Right lobe of liver (tissue), 6 donors: ENCODE measurements at regions not wholly inside any gene's neighbourhood (a gene's known extent, or its start where the extent isn't known, plus 50 kb on each side); places are given as distances from the start of the nearest gene placed in this dataset.

Experiments
- ATAC-seq, 4 donors: fragments of 200-7000 bp; cut with Tn5 transposase; one replicate each; pipeline ENCODE4 v1.9.1; 2020; ENCODE audit warnings: mild to moderate bottlenecking in 4 of 4, moderate library complexity in 4 of 4
- DNase-seq, 3 donors: peaks; one replicate each; pipeline ENCODE4 v3.0.0-alpha.2; 2020
- H3K27ac ChIP-seq, 3 donors: fragments of 200-600 bp; one replicate each; pipeline ENCODE4 v1.8.0; 2022
- H3K27me3 ChIP-seq, 2 donors: fragments of 200-600 bp; one replicate each; pipeline ENCODE4 v1.8.0; 2022
- H3K36me3 ChIP-seq, 4 donors: fragments of 200-600 bp; sonication (generic) in 1 of 4; one replicate each; pipeline versions ENCODE4 v1.5.1 to v1.8.0; 2017 to 2022; ENCODE audit warnings: control low read depth in 1 of 4
- H3K4me1 ChIP-seq, 4 donors: fragments of 200-600 bp; sonication (generic) in 1 of 4; one replicate each; pipeline versions ENCODE4 v1.5.1 to v1.8.0; 2017 to 2022; ENCODE audit warnings: control low read depth in 1 of 4
- H3K4me3 ChIP-seq, 3 donors: fragments of 200-600 bp; one replicate each; pipeline ENCODE4 v1.8.0; 2022
- H3K9me3 ChIP-seq, 4 donors: fragments of 200-600 bp; sonication (generic) in 1 of 4; one replicate each; pipeline versions ENCODE4 v1.5.1 to v1.8.0; 2017 to 2022; ENCODE audit warnings: control low read depth in 1 of 4
- POLR2A ChIP-seq: fragments of 450-650 bp; IDR thresholded peaks from one replicate; pipeline ENCODE4 v1.6.1; 2017; ENCODE audit warnings: antibody characterized with exemption, mild to moderate bottlenecking
- whole genome bisulfite sequencing: methylation state at CpG from one replicate; pipeline ENCODE4 v1.1.6; 2018; ENCODE audit warnings: low coverage, low lambda C conversion rate; ENCODE audit not compliant: insufficient coverage; ENCODE audit errors: missing lambda C conversion rate; 5-methylcytosine and 5-hydroxymethylcytosine counted together
- intact Hi-C, 2 donors: fragments of 100-400 bp; cut with DNase I; formaldehyde crosslinking; loops; one replicate each; pipeline versions ENCODE4 v1.11.2 to v1.14.1; 2022
- TF ChIP-seq, protein P1 (sequence below), 4 donors: fragments of 200-600 bp in 3 of 4; fragments of 450-650 bp in 1 of 4; IDR thresholded peaks; one replicate each; pipeline versions ENCODE4 v1.5.1 to v1.8.0; 2016 to 2022; ENCODE audit warnings: antibody characterized with exemption in 4 of 4, mild to moderate bottlenecking in 2 of 4
- donor health status: DM: no; HTN: yes; CAD: no.
- donor health status: DM: no; HTN: no; CAD: no.
- donor health status: DM: no; HTN: no; CAD: no.
- donor health status: DM: no; HTN: yes; CAD: no.
- donor health status: DM: no; HTN: yes; CAD: no.

DNA sequence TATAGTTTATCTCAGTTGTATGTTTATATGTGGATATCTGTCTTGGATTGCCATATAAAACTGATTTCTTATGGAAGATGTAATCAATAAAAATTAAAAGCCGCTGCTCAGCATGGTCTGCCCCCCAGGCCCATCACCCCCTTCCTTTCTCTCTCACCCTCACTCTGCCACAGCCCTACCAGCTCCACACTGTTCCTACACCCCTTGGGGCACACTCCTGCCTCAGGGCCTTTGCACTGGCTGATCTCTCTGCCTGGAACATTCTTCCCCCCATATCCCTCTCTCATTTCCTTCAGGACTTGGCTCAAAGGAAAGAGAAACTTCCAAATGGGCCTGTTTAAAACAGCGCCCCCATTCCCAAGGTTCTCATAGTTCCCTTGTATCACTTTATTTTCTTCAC is 63.1 kb downstream of the LRRC32 start:
- TF ChIP-seq, protein P1, sequence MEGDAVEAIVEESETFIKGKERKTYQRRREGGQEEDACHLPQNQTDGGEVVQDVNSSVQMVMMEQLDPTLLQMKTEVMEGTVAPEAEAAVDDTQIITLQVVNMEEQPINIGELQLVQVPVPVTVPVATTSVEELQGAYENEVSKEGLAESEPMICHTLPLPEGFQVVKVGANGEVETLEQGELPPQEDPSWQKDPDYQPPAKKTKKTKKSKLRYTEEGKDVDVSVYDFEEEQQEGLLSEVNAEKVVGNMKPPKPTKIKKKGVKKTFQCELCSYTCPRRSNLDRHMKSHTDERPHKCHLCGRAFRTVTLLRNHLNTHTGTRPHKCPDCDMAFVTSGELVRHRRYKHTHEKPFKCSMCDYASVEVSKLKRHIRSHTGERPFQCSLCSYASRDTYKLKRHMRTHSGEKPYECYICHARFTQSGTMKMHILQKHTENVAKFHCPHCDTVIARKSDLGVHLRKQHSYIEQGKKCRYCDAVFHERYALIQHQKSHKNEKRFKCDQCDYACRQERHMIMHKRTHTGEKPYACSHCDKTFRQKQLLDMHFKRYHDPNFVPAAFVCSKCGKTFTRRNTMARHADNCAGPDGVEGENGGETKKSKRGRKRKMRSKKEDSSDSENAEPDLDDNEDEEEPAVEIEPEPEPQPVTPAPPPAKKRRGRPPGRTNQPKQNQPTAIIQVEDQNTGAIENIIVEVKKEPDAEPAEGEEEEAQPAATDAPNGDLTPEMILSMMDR (IDR thresholded peaks at IDR 0.05) = no peak
- no peak for TF ChIP-seq POLR2A
- WGBS = 74% methylated on average over 2 of the region's 2 CpGs
- intact Hi-C loops = no loop called here
- DNase-seq (no peak), ATAC-seq (no peak)
- Histone ChIP-seq H3K27ac (no peak overlapping the region), H3K4me3 (no peak overlapping the region), H3K36me3 (no peaks in the 10 kb centered on the region), H3K9me3 (no peaks in the 10 kb centered on the region), H3K4me1 (peaks cover 0 to 4% (median 0%) of the 10 kb centered on the region in 4 donors), H3K27me3 (no peaks in the 10 kb centered on the region)

DNA sequence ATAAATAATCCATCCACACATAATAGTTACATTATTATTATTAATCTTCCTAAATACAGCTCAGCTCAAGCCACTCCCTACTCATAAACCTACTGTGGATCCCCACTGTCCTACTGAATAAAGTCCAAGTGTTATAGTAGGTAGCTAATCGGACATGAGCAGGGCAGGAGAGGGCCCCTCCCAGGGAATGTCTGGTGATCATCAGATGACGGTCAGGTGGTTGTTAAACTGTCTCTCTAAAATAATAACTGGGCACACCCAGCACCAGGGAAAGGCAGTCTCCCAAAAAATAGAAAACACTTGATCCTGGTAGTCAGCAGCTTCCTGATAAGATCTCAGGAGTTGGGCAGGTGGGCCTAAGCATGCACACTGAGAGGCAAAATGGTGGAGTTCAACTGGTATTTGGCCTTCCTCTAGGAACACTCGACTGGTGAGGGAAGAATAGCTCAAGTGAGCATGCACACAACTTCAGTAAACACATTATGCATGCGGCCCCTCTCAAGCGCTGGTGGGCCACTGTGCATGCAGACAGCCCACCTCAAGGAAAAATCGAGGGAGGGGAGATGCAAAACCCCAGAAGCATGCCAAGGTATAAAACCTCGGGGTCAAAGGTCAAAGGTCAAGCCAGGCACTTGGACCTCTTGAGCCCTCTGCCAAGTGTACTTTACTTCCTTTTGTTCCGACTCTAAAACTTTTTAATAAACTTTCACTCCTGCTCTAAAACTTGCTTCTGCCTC is 65.0 kb downstream of the LRRC32 start:
- Histone ChIP-seq H3K27ac (no peak overlapping the region), H3K4me1 (peaks cover 0 to 4% (median 0%) of the 10 kb centered on the region in 4 donors), H3K36me3 (no peaks in the 10 kb centered on the region), H3K4me3 (no peak overlapping the region), H3K9me3 (no peaks in the 10 kb centered on the region), H3K27me3 (no peaks in the 10 kb centered on the region)
- 62% methylated on average over 6 of the region's 8 CpGs for WGBS
- DNase-seq (no peak), ATAC-seq (no peak)
- TF ChIP-seq POLR2A = no peak
- TF ChIP-seq, protein P1 (IDR thresholded peaks at IDR 0.05) = no peak
- intact Hi-C loops = no loop called here

DNA sequence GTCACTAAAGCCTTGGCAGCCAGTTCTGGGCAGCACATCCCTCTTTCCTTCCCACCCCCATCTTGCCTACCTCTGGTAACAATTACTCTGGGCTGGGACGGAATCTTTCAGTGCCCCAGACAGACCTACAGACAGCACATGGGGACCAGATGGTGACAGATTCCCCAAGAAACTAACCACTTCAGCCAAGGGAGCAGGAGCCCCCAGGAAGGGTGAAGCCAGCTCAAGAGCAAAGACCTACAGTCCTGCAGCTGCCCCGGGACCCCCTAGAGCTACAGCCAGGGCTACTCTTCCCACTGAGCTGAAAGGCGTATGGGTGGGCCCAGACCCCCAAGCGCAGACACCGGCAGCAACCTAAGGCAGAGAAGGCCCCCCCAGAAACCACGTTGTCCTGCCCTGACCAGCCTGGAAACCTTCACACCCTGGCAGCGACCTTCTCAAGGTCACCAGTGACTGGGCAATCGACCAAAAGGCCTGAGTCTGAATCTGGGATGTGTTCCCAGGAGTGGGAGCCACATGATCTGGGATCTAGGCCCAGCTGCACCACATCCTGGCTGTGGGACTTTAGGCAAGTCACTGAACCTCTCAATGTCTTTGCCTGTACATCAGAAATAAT is 65.8 kb downstream of the LRRC32 start:
- Histone ChIP-seq H3K4me3 (no peak overlapping the region), H3K9me3 (no peaks in the 10 kb centered on the region), H3K36me3 (no peaks in the 10 kb centered on the region), H3K27me3 (no peaks in the 10 kb centered on the region), H3K27ac (no peak overlapping the region), H3K4me1 (peaks cover 0 to 4% (median 0%) of the 10 kb centered on the region in 4 donors)
- DNase-seq (peak; percentile 68 to 86 (median 84)), ATAC-seq (peak; percentile 83 to 96 (median 91))
- intact Hi-C loops = no loop called here
- TF ChIP-seq POLR2A = no peak
- TF ChIP-seq, protein P1 (IDR thresholded peaks at IDR 0.05) = no peak
- 83% methylated on average over 1 of the region's 8 CpGs for WGBS

DNA sequence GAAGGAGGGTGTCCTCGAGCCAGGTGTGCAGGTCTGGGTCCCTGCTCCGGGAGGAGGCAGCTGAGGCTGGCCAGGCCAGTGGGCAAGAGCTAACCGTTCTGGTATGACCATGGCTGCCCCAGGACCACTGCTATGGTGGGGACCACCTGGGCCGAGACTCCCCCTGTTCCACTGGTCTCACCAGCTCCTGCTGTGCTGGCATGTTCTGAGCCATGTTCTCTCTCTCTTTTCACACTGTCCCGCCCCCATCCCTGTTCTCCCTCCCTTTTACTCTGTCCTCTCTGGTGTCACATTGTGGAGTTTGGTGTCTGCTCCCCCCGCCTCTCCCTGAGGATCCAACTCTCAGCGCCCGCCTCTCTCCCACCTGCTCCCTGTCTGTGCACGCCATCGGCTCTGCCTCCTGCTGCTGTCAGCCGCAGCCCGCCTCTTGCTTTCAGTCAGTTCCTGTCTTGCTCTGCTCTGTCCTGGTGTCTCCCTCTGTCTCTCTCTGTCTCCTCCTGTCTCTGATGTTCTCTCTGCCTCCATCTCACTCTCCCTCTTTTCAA is 66.4 kb downstream of the LRRC32 start:
- H3K36me3 ChIP-seq = no peaks in the 10 kb centered on the region
- TF ChIP-seq, protein P1 (IDR thresholded peaks at IDR 0.05) = no peak
- TF ChIP-seq POLR2A = no peak
- intact Hi-C loops = no loop called here
- H3K9me3 ChIP-seq = no peaks in the 10 kb centered on the region
- DNase-seq (no peak), ATAC-seq (peak in 1 of 4 donors; percentile 6)
- WGBS = 74% methylated on average over 7 of the region's 12 CpGs
- H3K27me3 ChIP-seq = no peaks in the 10 kb centered on the region
- H3K4me1 ChIP-seq = peaks cover 0 to 4% (median 0%) of the 10 kb centered on the region in 4 donors
- H3K4me3 ChIP-seq = no peak overlapping the region
- no peak overlapping the region for H3K27ac ChIP-seq
